NCI-H345 (cell line): ENCODE measurements at regions not wholly inside any gene's neighbourhood (a gene's known extent, or its start where the extent isn't known, plus 50 kb on each side); places are given as distances from the start of the nearest gene placed in this dataset.

Experiments used
- DNase-seq: peaks from one replicate; lab custom pipeline; 2025; lab: John Stamatoyannopoulos, UW

GRCh38 chr21:27314131-27314530, 347.2 kb upstream of the ADAMTS5 start:
- DNase-seq: no peak

- DNase-seq: no peak
Measured at GRCh38 chr21:27306791-27307775, 340.2 kb upstream of the ADAMTS5 start.

GRCh38 chr21:27306206-27306605, 339.3 kb upstream of the ADAMTS5 start:
- DNase-seq: no peak

GRCh38 chr21:27301220-27301619, 334.3 kb upstream of the ADAMTS5 start:
- DNase-seq: no peak

- DNase-seq: no peak
Measured at GRCh38 chr21:27300770-27301169, 333.9 kb upstream of the ADAMTS5 start.

- DNase-seq: no peak
Measured at GRCh38 chr21:27298465-27298864, 331.6 kb upstream of the ADAMTS5 start.

- DNase-seq: no peak
Measured at GRCh38 chr21:27293239-27293638, 326.4 kb upstream of the ADAMTS5 start.

GRCh38 chr21:27292783-27293182, 325.9 kb upstream of the ADAMTS5 start:
- DNase-seq: no peak

GRCh38 chr21:27292229-27292628, 325.3 kb upstream of the ADAMTS5 start:
- DNase-seq: no peak

- no peak for DNase-seq
Measured at GRCh38 chr21:27291006-27291405, 324.1 kb upstream of the ADAMTS5 start.

- DNase-seq: no peak
Measured at GRCh38 chr21:27290028-27290427, 323.1 kb upstream of the ADAMTS5 start.

GRCh38 chr21:27286760-27287159, 319.9 kb upstream of the ADAMTS5 start:
- no peak for DNase-seq

- DNase-seq: no peak
Measured at GRCh38 chr21:27277110-27277509, 310.2 kb upstream of the ADAMTS5 start.

GRCh38 chr21:27275294-27275927, 308.5 kb upstream of the ADAMTS5 start:
- DNase-seq: no peak

- DNase-seq: no peak
Measured at GRCh38 chr21:27269644-27270043, 302.8 kb upstream of the ADAMTS5 start.

- no peak for DNase-seq
Measured at GRCh38 chr21:27268290-27268689, 301.4 kb upstream of the ADAMTS5 start.

GRCh38 chr21:27265949-27266348, 299.1 kb upstream of the ADAMTS5 start:
- DNase-seq: no peak

GRCh38 chr21:27265492-27265891, 298.6 kb upstream of the ADAMTS5 start:
- no peak for DNase-seq

- no peak for DNase-seq
Measured at GRCh38 chr21:27261676-27262075, 294.8 kb upstream of the ADAMTS5 start.

- no peak for DNase-seq
Measured at GRCh38 chr21:27260728-27261127, 293.8 kb upstream of the ADAMTS5 start.

GRCh38 chr21:27258742-27259448, 292.0 kb upstream of the ADAMTS5 start:
- no peak for DNase-seq

GRCh38 chr21:27257908-27258556, 291.1 kb upstream of the ADAMTS5 start:
- DNase-seq: no peak
